GM21786 (cell line): ENCODE measurements at regions not wholly inside any gene's neighbourhood (a gene's known extent, or its start where the extent isn't known, plus 50 kb on each side); places are given as distances from the start of the nearest gene placed in this dataset.

Source experiments
- ATAC-seq: cut with Tn5 transposase; IDR thresholded peaks from one replicate; pipeline ENCODE4 v1.9.1; 2021; ENCODE audit not compliant: unreplicated experiment

DNA sequence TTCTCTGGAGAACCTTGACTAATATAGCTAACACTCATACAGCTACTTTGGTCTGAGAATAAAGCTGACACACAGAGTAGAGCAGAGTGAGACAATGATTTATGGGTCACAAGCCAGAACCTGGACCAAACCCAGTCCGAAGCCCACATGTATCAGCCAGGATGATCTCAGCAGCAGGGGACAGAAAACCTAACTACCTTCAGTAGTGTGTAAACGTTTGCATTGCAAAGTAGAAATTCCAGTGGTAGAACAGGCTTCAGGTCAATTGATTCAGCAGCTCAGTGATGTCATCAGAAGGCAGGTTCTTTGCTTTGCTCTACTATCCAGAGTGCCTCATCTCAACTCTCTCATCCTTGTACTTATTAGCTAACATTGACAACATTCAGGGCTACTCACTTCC is 62.5 kb upstream of the PALS2 start:
- no peak for ATAC-seq

DNA sequence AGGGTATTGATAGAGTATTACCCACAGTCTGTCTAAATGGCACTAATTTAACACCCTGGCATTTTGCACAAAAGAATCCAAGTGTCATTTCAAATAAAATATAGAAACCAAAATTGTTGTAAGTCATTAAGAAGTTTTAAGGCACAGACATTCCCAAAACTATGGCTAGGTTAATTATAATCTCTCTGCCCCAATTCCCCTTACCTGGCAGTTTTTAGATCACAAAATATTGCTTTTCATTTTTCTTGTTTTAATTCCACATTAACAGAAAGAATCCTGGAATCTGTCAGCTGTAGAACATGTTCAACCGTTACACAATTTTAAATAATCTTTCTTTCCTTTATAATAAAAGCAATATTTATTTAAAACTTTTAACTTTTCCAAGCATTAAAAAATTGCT is 56.1 kb upstream of the PALS2 start:
- no peak for ATAC-seq

DNA sequence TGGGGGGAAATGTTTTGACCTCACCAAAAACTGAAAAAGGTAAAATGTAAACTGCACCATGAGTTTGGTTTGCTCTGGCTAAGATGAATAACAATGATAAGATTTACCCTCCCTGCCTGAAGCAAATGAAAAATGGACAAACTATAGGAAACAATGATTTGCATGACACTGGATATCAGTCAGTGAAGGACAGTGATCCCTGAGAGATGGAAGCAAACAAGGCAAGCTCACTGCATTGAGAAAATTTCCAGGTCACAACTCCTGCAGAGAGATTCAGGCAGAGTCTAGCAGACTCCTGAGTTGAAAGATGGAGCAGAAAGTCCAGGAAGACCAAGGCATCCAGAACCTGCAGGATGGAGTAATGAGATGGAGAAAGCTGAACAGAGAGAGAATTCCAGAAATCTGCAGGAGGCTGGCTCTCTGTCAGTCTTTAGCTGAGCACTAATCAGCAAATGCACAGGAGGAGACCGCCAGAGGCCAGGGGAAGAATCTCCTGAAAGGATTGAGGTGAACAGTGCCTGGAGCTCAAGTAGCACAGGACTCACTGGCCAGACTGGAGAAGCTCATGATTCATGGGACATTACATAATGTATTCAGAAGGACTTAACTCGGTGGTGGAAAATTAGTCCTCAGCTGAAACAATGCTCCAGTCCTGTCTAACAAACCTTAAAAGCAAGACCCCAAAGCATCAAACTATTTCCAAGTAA is 51.2 kb upstream of the PALS2 start:
- ATAC-seq, result no peak
